ENCODE measurements at regions not wholly inside any gene's neighbourhood (a gene's known extent, or its start where the extent isn't known, plus 50 kb on each side); places are given as distances from the start of the nearest gene placed in this dataset.

DNA sequence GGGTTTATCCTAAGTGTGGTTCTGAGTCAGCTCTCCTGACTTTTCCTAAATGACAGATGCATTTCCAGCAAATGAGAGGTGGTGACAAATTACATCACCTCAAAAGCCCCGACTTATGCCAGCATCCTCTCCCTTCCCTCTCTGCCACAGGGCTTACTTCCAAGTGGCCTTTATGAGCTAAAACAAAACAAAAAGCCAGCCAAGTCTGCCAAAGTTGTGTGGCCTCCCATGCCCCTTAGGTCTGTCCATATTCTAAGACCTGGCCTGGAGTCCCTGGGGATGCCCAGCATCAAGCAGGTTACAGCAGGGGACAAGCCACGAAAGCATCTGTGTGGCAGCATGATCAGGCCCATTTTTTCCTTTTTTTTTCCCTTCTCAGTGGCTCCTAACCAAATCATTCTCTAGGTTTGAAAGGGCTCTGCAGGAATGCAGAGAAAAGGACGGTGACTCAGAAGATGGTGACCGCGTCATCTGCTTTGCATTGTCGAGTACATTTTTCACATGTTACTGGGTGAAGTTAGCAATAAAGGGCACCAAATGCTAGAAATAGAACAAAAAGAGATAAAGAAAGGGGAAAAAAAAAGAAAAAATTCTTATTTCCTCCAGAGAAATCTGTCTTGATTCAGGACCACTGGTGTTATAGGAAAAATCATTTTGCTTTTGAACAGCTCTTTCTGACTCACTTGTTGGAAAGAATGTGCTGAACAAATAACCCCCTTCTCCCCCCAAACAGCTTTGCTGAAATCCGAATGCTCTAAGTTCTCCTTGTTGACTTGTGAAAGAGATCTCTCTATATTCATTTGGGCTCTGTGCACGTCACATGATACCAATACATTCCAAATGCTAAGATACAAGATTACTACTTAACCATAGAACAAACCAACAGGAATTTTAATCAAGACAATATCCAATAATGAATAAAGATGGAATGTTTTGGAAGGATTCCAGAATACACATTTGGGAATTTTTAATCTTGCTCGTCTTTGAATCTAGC lies 178.7 kb downstream of the EN1 start:
- no peak for TF ChIP-seq CTCF (conservative IDR thresholded peaks at IDR 0.05)
- TF ChIP-seq ZFX (IDR thresholded peaks at IDR 0.05), result no peak
- H3K27ac ChIP-seq, result no peak overlapping the region

- no peak overlapping the region for H3K27ac ChIP-seq
These were observed 179.5 kb downstream of the EN1 start for GRCh38 chr2:118667964-118668363.

DNA sequence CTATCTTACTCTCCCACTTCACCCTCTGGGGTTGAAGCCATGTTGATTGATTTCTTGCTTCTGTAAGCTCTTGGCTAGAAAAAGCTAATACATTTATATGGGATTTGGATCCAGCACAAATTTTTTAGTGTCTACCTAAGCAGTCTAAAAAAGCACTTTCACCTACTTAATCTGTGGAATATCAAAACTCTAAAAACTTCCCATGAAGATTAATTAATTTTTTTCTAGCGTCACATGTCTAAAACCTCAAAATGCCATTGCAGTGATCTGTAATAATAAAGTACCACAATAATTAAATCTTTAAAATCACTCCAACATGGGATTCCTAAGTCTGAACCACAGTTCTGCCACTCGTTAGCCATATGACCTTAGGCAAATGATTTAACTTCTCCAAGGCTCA lies 180.1 kb downstream of the EN1 start:
- H3K27ac ChIP-seq, result no peak overlapping the region
- TF ChIP-seq ZFX (IDR thresholded peaks at IDR 0.05) (no peak), CTCF (conservative IDR thresholded peaks at IDR 0.05) (no peak)

More at GRCh38 chr2:118667964-118668363, 179.5 kb downstream of the EN1 start:
- TF ChIP-seq CTCF (conservative IDR thresholded peaks at IDR 0.05), result no peak

- TF ChIP-seq ZFX (IDR thresholded peaks at IDR 0.05) (no peak), CTCF (conservative IDR thresholded peaks at IDR 0.05) (no peak)
- no peak overlapping the region for H3K27ac ChIP-seq
These were observed 181.5 kb downstream of the EN1 start for GRCh38 chr2:118665784-118666529.

DNA sequence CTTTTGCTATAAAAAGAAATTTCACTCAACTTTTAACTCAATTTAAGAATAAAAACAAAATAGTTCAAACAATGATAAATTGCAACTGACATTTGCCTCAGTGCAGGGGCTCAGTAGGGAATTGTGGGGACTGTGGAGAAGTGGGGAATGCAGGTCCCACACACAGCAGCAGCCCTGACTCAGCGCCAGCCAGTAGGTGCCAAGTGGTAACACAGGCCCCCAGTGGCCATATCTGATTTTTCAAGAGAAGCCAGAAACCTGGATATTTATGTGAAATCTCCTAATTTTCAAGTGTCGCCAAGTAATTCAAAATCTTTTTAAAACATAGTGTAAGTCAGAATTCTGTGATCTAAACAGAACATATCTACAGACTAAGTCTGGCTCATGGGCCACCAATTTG lies 186.3 kb downstream of the EN1 start:
- no peak overlapping the region for H3K27ac ChIP-seq
- no peak for TF ChIP-seq ZFX (IDR thresholded peaks at IDR 0.05)
- TF ChIP-seq CTCF (conservative IDR thresholded peaks at IDR 0.05), result no peak; the same call in 1 of the 2 replicates

DNA sequence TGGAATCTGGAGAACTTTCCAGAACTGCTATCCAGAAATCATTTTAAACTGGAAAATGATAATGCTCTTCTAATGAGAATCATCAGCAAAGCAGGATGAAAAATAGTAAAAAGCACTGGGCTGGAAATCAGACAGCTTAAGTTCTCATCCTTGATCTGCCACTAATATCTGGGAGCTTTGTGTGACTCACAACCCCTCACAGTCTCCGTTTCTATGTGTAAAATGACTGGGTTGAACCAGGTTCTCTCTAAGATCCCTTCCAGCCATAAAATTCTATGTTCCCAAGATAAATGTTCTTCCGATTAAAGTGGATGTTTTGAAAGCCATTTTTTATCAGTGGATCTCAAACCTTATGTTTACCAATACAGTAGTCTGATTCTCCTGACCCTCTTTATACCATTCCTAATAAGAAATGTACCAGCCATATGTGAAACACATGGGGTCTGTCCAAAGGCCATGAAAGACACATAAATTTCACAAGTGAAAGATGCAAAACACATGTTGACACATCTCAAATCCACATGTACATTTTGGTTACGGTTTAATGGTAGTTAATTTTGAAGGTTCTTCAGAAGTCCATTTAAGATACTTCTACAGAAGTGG lies 188.8 kb downstream of the EN1 start:
- no peak overlapping the region for H3K27ac ChIP-seq
- TF ChIP-seq ZFX (IDR thresholded peaks at IDR 0.05) (no peak), CTCF (conservative IDR thresholded peaks at IDR 0.05) (no peak)
